Astrocyte of the cerebellum (primary cell): ENCODE measurements at regions not wholly inside any gene's neighbourhood (a gene's known extent, or its start where the extent isn't known, plus 50 kb on each side); places are given as distances from the start of the nearest gene placed in this dataset.
A peak's percentile ranks its signal among the peaks of the same experiment; 100 is the strongest.
"Not testable (repeated sequence)": the region's sequence is repeated elsewhere in the genome, so short reads cannot be mapped to it uniquely, and the experiment has no call there.

ENCODE experiments used
- DNase-seq: peaks from one replicate; pipeline ENCODE4 v3.0.0-alpha.2; 2011; ENCODE audit warnings: low read depth
- H3K4me3 ChIP-seq: 2 replicates; pipeline ENCODE4 v1.5.1; 2011; ENCODE audit warnings: mild to moderate bottlenecking, low read depth, low read length, moderate library complexity
- CTCF ChIP-seq: IDR thresholded peaks from 2 replicates; pipeline ENCODE4 v1.5.1; 2012; ENCODE audit warnings: low read length, low read depth, moderate library complexity, mild to moderate bottlenecking; ENCODE audit errors: missing control alignments
- in situ Hi-C: cut with HindIII; loops from 2 replicates; pipeline ENCODE4 v1.10.0; 2017; ENCODE audit warnings: low sequenced_read_pairs

GRCh38 chr22:25448435-25449051, 115.9 kb upstream of the GRK3 start:
- DNase-seq = no peak
- no peak for TF ChIP-seq CTCF

GRCh38 chr22:25449781-25450317, 114.6 kb upstream of the GRK3 start:
- no peak overlapping the region for H3K4me3 ChIP-seq
- TF ChIP-seq CTCF = no peak
- in situ Hi-C loops = no loop called here
- DNase-seq = no peak

More at GRCh38 chr22:25448435-25449051, 115.9 kb upstream of the GRK3 start:
- peak overlapping the region; percentile 61 for H3K4me3 ChIP-seq
- in situ Hi-C loops = no loop called here

GRCh38 chr22:25451480-25452114, 112.9 kb upstream of the GRK3 start:
- no peak for DNase-seq
- in situ Hi-C loops = no loop called here
- no peak overlapping the region for H3K4me3 ChIP-seq
- TF ChIP-seq CTCF = no peak

GRCh38 chr22:25452116-25452700, 112.3 kb upstream of the GRK3 start:
- no peak overlapping the region for H3K4me3 ChIP-seq
- in situ Hi-C loops = no loop called here
- no peak for DNase-seq
- no peak for TF ChIP-seq CTCF

- no peak for TF ChIP-seq CTCF
- DNase-seq = no peak
- no peak overlapping the region for H3K4me3 ChIP-seq
- in situ Hi-C loops = no loop called here
Observed at GRCh38 chr22:25453058-25453457, 111.4 kb upstream of the GRK3 start.

- no peak for TF ChIP-seq CTCF
- in situ Hi-C loops = no loop called here
- H3K4me3 ChIP-seq = no peak overlapping the region
- no peak for DNase-seq
Observed at GRCh38 chr22:25453557-25453956, 110.9 kb upstream of the GRK3 start.

- DNase-seq, H3K4me3 ChIP-seq, in situ Hi-C loops: not testable (repeated sequence)
Observed at GRCh38 chr22:25456300-25457043, 108.0 kb upstream of the GRK3 start.

GRCh38 chr22:25458631-25459030, 105.8 kb upstream of the GRK3 start:
- DNase-seq, in situ Hi-C loops, H3K4me3 ChIP-seq: not testable (repeated sequence)

GRCh38 chr22:25460682-25461081, 103.8 kb upstream of the GRK3 start:
- DNase-seq, in situ Hi-C loops, H3K4me3 ChIP-seq: not testable (repeated sequence)
